SU-DHL-6 (cell line): ENCODE measurements at regions not wholly inside any gene's neighbourhood (a gene's known extent, or its start where the extent isn't known, plus 50 kb on each side); places are given as distances from the start of the nearest gene placed in this dataset.

Experiments
- EZH2phosphoT487 ChIP-seq: fragments of 200-600 bp; sonication (generic), shearing (Covaris generic); conservative IDR thresholded peaks from 2 replicates; pipeline ENCODE4 v1.6.1; 2018; ENCODE audit warnings: mild to moderate bottlenecking, antibody characterized with exemption, low read length, moderate library complexity, mixed read lengths
- TF ChIP-seq, protein P1 (sequence below): fragments of 200-600 bp; sonication (generic); IDR thresholded peaks from one replicate; pipeline ENCODE4 v1.5.1; 2017; ENCODE audit warnings: antibody characterized with exemption, mild to moderate bottlenecking, low read length, moderate library complexity; ENCODE audit not compliant: insufficient read depth, poor library complexity, severe bottlenecking

DNA sequence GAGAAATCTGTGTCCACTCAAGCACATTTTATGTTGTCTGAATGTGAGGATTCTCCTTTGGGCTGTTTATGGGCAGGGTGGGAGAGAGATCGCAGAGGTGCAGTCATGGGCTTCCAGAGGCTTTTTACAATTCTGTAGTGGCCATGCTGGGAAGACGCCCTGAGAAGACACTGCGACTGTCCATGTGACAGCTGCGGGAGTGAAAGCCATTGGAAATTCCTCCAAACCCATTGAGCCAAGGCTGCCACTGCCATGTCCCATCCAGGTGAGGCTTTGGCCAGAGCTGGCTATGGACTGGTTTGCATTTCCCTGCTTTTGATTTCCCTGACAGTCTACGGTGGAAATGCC is 216.9 kb upstream of the ECI2 start:
- TF ChIP-seq, protein P1, sequence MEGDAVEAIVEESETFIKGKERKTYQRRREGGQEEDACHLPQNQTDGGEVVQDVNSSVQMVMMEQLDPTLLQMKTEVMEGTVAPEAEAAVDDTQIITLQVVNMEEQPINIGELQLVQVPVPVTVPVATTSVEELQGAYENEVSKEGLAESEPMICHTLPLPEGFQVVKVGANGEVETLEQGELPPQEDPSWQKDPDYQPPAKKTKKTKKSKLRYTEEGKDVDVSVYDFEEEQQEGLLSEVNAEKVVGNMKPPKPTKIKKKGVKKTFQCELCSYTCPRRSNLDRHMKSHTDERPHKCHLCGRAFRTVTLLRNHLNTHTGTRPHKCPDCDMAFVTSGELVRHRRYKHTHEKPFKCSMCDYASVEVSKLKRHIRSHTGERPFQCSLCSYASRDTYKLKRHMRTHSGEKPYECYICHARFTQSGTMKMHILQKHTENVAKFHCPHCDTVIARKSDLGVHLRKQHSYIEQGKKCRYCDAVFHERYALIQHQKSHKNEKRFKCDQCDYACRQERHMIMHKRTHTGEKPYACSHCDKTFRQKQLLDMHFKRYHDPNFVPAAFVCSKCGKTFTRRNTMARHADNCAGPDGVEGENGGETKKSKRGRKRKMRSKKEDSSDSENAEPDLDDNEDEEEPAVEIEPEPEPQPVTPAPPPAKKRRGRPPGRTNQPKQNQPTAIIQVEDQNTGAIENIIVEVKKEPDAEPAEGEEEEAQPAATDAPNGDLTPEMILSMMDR = no peak
- no peak for TF ChIP-seq EZH2phosphoT487
